HCT116 (cell line): ENCODE measurements at regions not wholly inside any gene's neighbourhood (a gene's known extent, or its start where the extent isn't known, plus 50 kb on each side); places are given as distances from the start of the nearest gene placed in this dataset.

Experiments used
- ATAC-seq: fragments of 200-7000 bp; cut with Tn5 transposase; 2 replicates; pipeline ENCODE4 v1.9.1; 2020; ENCODE audit warnings: mild to moderate bottlenecking, moderate library complexity
- BruUV-seq: library from RNA; stranded (reverse); fragments of 400-500 nt; replicated peaks from 2 replicates; lab custom pipeline; 2021; lab: Mats Ljungman, UMichigan
- CTCF ChIA-PET: fragments of 300-600 bp; sonication (Branson Sonifier 250); formaldehyde crosslinking; loops from one replicate; lab custom pipeline; 2021; ENCODE audit warnings: antibody characterized with exemption; lab: Charles Lee
- POLR2A ChIA-PET: fragments of 300-600, 350-600 bp; sonication (Branson Sonifier 250); formaldehyde crosslinking; loops from one replicate; lab custom pipeline; 2021; ENCODE audit warnings: antibody characterized with exemption; lab: Charles Lee
- RAD21 ChIA-PET, 2 experiments: fragments of 300-600 bp; sonication (Branson Sonifier 250); formaldehyde crosslinking; loops; one replicate each; lab custom pipeline; 2023; ENCODE audit warnings: low total read pairs in 2 of 2; ENCODE audit not compliant: uncharacterized antibody in 2 of 2, unreplicated experiment in 2 of 2, low non-redundant PET in 1 of 2; lab: Charles Lee
- DNase-seq: peaks from one replicate; pipeline ENCODE4 v3.0.0-alpha.2; 2010; ENCODE audit warnings: low read depth, low spot score
- H2AFZ ChIP-seq: fragments of 200-600 bp; shearing (Covaris generic), sonication (generic); 2 replicates; pipeline ENCODE4 v1.6.1; 2017; ENCODE audit warnings: low read depth, mixed run types, mixed read lengths, antibody characterized with exemption, low read length; ENCODE audit not compliant: poor library complexity, severe bottlenecking
- H3K27ac ChIP-seq: 2 replicates; pipeline ENCODE4 v1.5.1; 2012; ENCODE audit warnings: low read depth, low read length
- H3K27me3 ChIP-seq: fragments of 200-600 bp; sonication (generic); 2 replicates; pipeline ENCODE4 v1.6.1; 2016; ENCODE audit warnings: mixed run types, low read length, mixed read lengths; ENCODE audit not compliant: insufficient read depth
- H3K36me3 ChIP-seq, 2 experiments: fragments of 200-500 bp in 1 of 2; fragments of 200-600 bp in 1 of 2; sonication (Bioruptor generic) in 1 of 2; sonication (generic) in 1 of 2; 2 replicates each; pipeline versions ENCODE4 v1.5.1 to v1.6.1; 2014 to 2016; ENCODE audit warnings: low read length in 2 of 2, inconsistent platforms in 1 of 2, mixed read lengths in 1 of 2, mixed run types in 1 of 2; ENCODE audit not compliant: insufficient read depth in 2 of 2, control insufficient read depth in 1 of 2
- H3K4me1 ChIP-seq, 2 experiments: fragments of 200-600 bp in 1 of 2; sonication (generic) in 1 of 2; 2 replicates each; pipeline versions ENCODE4 v1.5.1 to v1.6.1; 2012 to 2017; ENCODE audit warnings: low read length in 2 of 2, inconsistent platforms in 1 of 2, mild to moderate bottlenecking in 1 of 2, mixed read lengths in 1 of 2, mixed run types in 1 of 2, moderate library complexity in 1 of 2; ENCODE audit not compliant: insufficient read depth in 2 of 2, control insufficient read depth in 1 of 2
- H3K4me2 ChIP-seq: fragments of 200-600 bp; sonication (generic); 2 replicates; pipeline ENCODE4 v1.6.1; 2017; ENCODE audit warnings: mixed run types, low read length, mixed read lengths
- H3K4me3 ChIP-seq, 2 experiments: fragments of 200-600 bp in 1 of 2; sonication (generic) in 1 of 2; replicated peaks in 1 of 2; 2 replicates each; pipeline ENCODE4 v1.5.1; 2011 to 2016; ENCODE audit warnings: low read length in 2 of 2, control low read depth in 1 of 2, low read depth in 1 of 2, mild to moderate bottlenecking in 1 of 2, mixed read lengths in 1 of 2, mixed run types in 1 of 2
- H3K79me2 ChIP-seq: fragments of 200-600 bp; sonication (generic); 2 replicates; pipeline ENCODE4 v1.6.1; 2017; ENCODE audit warnings: mild to moderate bottlenecking, mixed run types, low read length, moderate library complexity, mixed read lengths; ENCODE audit not compliant: insufficient read depth
- H3K9ac ChIP-seq: fragments of 200-600 bp; sonication (generic); 2 replicates; pipeline ENCODE4 v1.6.1; 2016; ENCODE audit warnings: low read length, mixed read lengths
- H3K9me2 ChIP-seq: fragments of 200-600 bp; sonication (generic), shearing (Covaris generic); 2 replicates; pipeline ENCODE4 v1.6.1; 2017; ENCODE audit warnings: mixed run types, mild to moderate bottlenecking, moderate library complexity; ENCODE audit not compliant: insufficient read depth
- H3K9me3 ChIP-seq, 2 experiments: fragments of 200-500 bp in 1 of 2; fragments of 200-600 bp in 1 of 2; sonication (Bioruptor generic) in 1 of 2; sonication (generic) in 1 of 2; 2 replicates each; pipeline ENCODE4 v1.6.1; 2014 to 2017; ENCODE audit warnings: low read length in 2 of 2, mixed read lengths in 2 of 2, inconsistent platforms in 1 of 2, low read depth in 1 of 2, mild to moderate bottlenecking in 1 of 2, mixed run types in 1 of 2, moderate library complexity in 1 of 2; ENCODE audit not compliant: control insufficient read depth in 1 of 2, insufficient read depth in 1 of 2
- H4K20me1 ChIP-seq: fragments of 200-600 bp; sonication (generic), shearing (Covaris generic); 2 replicates; pipeline ENCODE4 v1.6.1; 2017; ENCODE audit warnings: mixed run types, mild to moderate bottlenecking, moderate library complexity; ENCODE audit not compliant: insufficient read depth
- CEBPB ChIP-seq: IDR thresholded peaks from 2 replicates; pipeline ENCODE4 v1.6.1; 2012; ENCODE audit warnings: low read depth
- EGR1 ChIP-seq: IDR thresholded peaks from 2 replicates; pipeline ENCODE4 v1.6.1; 2012; ENCODE audit warnings: low read depth
- EZH2phosphoT487 ChIP-seq: fragments of 200-600 bp; IDR thresholded peaks from 2 replicates; pipeline ENCODE4 v1.6.1; 2018; ENCODE audit warnings: antibody characterized with exemption, borderline replicate concordance
- FOSL1 ChIP-seq: IDR thresholded peaks from 2 replicates; pipeline ENCODE4 v1.6.1; 2012; ENCODE audit warnings: low read depth
- JUND ChIP-seq: IDR thresholded peaks from 2 replicates; pipeline ENCODE4 v1.6.1; 2012
- POLR2A ChIP-seq: IDR thresholded peaks from 2 replicates; pipeline ENCODE4 v1.7.0; 2011; ENCODE audit warnings: borderline replicate concordance; ENCODE audit not compliant: insufficient read depth, insufficient read length; ENCODE audit errors: extremely low read depth
- POLR2AphosphoS5 ChIP-seq: IDR thresholded peaks from 2 replicates; pipeline ENCODE4 v1.6.1; 2011; ENCODE audit warnings: mild to moderate bottlenecking, low read depth, low read length, moderate library complexity
- RAD21 ChIP-seq: IDR thresholded peaks from 2 replicates; pipeline ENCODE4 v1.6.1; 2012; ENCODE audit warnings: low read depth, mild to moderate bottlenecking
- REST ChIP-seq: IDR thresholded peaks from 2 replicates; pipeline ENCODE4 v1.6.1; 2012; ENCODE audit warnings: low read depth
- SIN3A ChIP-seq: IDR thresholded peaks from 2 replicates; pipeline ENCODE4 v1.6.1; 2012; ENCODE audit warnings: low read depth
- SP1 ChIP-seq: IDR thresholded peaks from 2 replicates; pipeline ENCODE4 v1.6.1; 2012; ENCODE audit warnings: low read depth
- TCF7L2 ChIP-seq: IDR thresholded peaks from 2 replicates; pipeline ENCODE4 v1.7.0; 2011; ENCODE audit warnings: borderline replicate concordance, inconsistent platforms; ENCODE audit not compliant: insufficient read depth, insufficient read length; ENCODE audit errors: extremely low read depth
- YY1 ChIP-seq: IDR thresholded peaks from 2 replicates; pipeline ENCODE4 v1.6.1; 2011; ENCODE audit warnings: low read length, low read depth, moderate library complexity, mild to moderate bottlenecking; ENCODE audit not compliant: insufficient replicate concordance; ENCODE audit errors: extremely low read depth
- intact Hi-C: fragments of 100-400 bp; cut with micrococcal nuclease; formaldehyde crosslinking; loops from 2 replicates; pipeline ENCODE4 v1.10.0; 2022
- TF ChIP-seq, protein P1 (sequence below): IDR thresholded peaks from 2 replicates; pipeline ENCODE4 v1.6.1; 2012
- TF ChIP-seq, protein P2 (sequence below): IDR thresholded peaks from 2 replicates; pipeline ENCODE4 v1.6.1; 2011; ENCODE audit warnings: mild to moderate bottlenecking, low read length, moderate library complexity; ENCODE audit not compliant: insufficient replicate concordance; ENCODE audit errors: extremely low read depth
- TF ChIP-seq, protein P3 (sequence below): IDR thresholded peaks from 2 replicates; pipeline ENCODE4 v1.6.1; 2012

DNA sequence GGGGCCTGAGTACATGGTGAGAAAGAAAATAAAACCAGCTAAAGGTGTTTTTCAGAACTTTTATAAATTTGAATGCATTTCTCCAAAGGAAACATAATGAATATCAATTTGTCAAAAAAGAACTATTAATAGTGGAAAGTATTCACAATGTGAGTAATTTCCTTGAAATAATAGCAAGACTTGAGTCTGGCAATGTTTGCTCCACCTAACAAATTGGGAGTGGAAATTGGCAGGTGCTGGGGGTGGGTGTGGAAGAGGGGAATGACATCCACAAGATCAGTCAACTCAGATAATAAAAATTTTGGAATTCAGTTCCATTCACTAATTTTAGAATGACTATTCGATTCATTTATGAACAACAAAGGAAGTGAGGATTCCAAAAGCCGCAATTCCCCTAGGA lies 884.8 kb upstream of the SLIT2 start:
- no peak overlapping the region for H3K9ac ChIP-seq
- TF ChIP-seq JUND, result no peak
- TF ChIP-seq EGR1, result no peak
- TF ChIP-seq CEBPB, result no peak
- no peak for TF ChIP-seq EZH2phosphoT487
- TF ChIP-seq FOSL1, result no peak
- TF ChIP-seq, protein P1, sequence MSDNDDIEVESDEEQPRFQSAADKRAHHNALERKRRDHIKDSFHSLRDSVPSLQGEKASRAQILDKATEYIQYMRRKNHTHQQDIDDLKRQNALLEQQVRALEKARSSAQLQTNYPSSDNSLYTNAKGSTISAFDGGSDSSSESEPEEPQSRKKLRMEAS, result no peak
- no peak for TF ChIP-seq SP1
- TF ChIP-seq TCF7L2, result no peak
- TF ChIP-seq SIN3A, result no peak
- TF ChIP-seq, protein P2, sequence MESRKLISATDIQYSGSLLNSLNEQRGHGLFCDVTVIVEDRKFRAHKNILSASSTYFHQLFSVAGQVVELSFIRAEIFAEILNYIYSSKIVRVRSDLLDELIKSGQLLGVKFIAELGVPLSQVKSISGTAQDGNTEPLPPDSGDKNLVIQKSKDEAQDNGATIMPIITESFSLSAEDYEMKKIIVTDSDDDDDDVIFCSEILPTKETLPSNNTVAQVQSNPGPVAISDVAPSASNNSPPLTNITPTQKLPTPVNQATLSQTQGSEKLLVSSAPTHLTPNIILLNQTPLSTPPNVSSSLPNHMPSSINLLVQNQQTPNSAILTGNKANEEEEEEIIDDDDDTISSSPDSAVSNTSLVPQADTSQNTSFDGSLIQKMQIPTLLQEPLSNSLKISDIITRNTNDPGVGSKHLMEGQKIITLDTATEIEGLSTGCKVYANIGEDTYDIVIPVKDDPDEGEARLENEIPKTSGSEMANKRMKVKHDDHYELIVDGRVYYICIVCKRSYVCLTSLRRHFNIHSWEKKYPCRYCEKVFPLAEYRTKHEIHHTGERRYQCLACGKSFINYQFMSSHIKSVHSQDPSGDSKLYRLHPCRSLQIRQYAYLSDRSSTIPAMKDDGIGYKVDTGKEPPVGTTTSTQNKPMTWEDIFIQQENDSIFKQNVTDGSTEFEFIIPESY, result no peak
- TF ChIP-seq YY1, result no peak
- TF ChIP-seq POLR2AphosphoS5, result no peak
- no peak for TF ChIP-seq REST
- TF ChIP-seq, protein P3, sequence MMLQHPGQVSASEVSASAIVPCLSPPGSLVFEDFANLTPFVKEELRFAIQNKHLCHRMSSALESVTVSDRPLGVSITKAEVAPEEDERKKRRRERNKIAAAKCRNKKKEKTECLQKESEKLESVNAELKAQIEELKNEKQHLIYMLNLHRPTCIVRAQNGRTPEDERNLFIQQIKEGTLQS, result no peak
- TF ChIP-seq RAD21, result no peak
- no peak for TF ChIP-seq POLR2A
- H3K27ac ChIP-seq, result no peak overlapping the region
- intact Hi-C loops, result no loop called here
- H3K36me3 ChIP-seq, result no peaks in the 10 kb centered on the region
- H3K9me2 ChIP-seq, result no peaks in the 10 kb centered on the region
- H3K4me2 ChIP-seq, result no peak overlapping the region
- H3K27me3 ChIP-seq, result no peaks in the 10 kb centered on the region
- POLR2A ChIA-PET, result no interaction called here
- no peak overlapping the region for H3K4me3 ChIP-seq
- RAD21 ChIA-PET, result no interaction called here
- H2AFZ ChIP-seq, result no peak overlapping the region
- no peaks in the 10 kb centered on the region for H4K20me1 ChIP-seq
- CTCF ChIA-PET, result no interaction called here
- no peaks in the 10 kb centered on the region for H3K79me2 ChIP-seq
- H3K4me1 ChIP-seq, result no peaks in the 10 kb centered on the region
- DNase-seq (no peak), ATAC-seq (no peak)
- H3K9me3 ChIP-seq, result no peaks in the 10 kb centered on the region
- BruUV-seq, result no TSS peak
